ENCODE measurements at regions not wholly inside any gene's neighbourhood (a gene's known extent, or its start where the extent isn't known, plus 50 kb on each side); places are given as distances from the start of the nearest gene placed in this dataset.

- WGBS (ENCODE audit: low lambda C conversion rate): 45% methylated on average over 6 of the region's 7 CpGs
- ChIA-PET CTCF (ENCODE audit: low intra/inter-chr PET ratio, low total read pairs) (no interaction called here), POLR2A (no interaction called here)
- H2AFZ ChIP-seq (ENCODE audit: low read length): no peak overlapping the region
- intact Hi-C loops (cut with micrococcal nuclease; ENCODE audit: unreplicated experiment): no loop called here
- no peaks in the 10 kb centered on the region for H3K9me3 ChIP-seq (ENCODE audit: low read length)
- no peaks in the 10 kb centered on the region for H3K4me1 ChIP-seq (ENCODE audit: insufficient read depth, low read length)
- no peak overlapping the region for H3K9ac ChIP-seq (ENCODE audit: insufficient read depth, low read depth, low read length)
- H3K27me3 ChIP-seq (ENCODE audit: control insufficient read depth in 1 of 2, insufficient read depth in 2 of 2, low read length in 2 of 2): no peaks in the 10 kb centered on the region; a peak in 1 of 5 replicates
- no peak overlapping the region for H3K4me2 ChIP-seq (ENCODE audit: low read depth, low read length)
- TF ChIP-seq ZNF12 (CRISPR knock-in tag; IDR thresholded peaks at IDR 0.05) (0 out of 2 replicates have a peak, but pooled peaks have one; percentile 24), RXRA (CRISPR knock-in tag; IDR thresholded peaks at IDR 0.05) (0 out of 2 replicates have a peak, but pooled peaks have one; percentile 26), SATB2 (CRISPR knock-in tag; IDR thresholded peaks at IDR 0.05) (no peak), ZSCAN12 (CRISPR knock-in tag; IDR thresholded peaks at IDR 0.05) (no peak), ZNF382 (CRISPR knock-in tag; IDR thresholded peaks at IDR 0.05; ENCODE audit: borderline replicate concordance) (no peak), NR2F6 (IDR thresholded peaks at IDR 0.05) (0 out of 2 replicates have a peak, but pooled peaks have one; percentile 11), NR2F6 (CRISPR knock-in tag; IDR thresholded peaks at IDR 0.05) (no peak), SALL1 (CRISPR knock-in tag; IDR thresholded peaks at IDR 0.05) (0 out of 2 replicates have a peak, but pooled peaks have one; percentile 13), RARA (CRISPR knock-in tag; IDR thresholded peaks at IDR 0.05) (0 out of 2 replicates have a peak, but pooled peaks have one; percentile 30), FOSL2 (CRISPR knock-in tag; IDR thresholded peaks at IDR 0.05) (0 out of 2 replicates have a peak, but pooled peaks have one; percentile 11), NR2F1 (CRISPR knock-in tag; IDR thresholded peaks at IDR 0.05) (peak in 1 of 2 experiments; percentile 63; a peak in 2 of 4 replicates)
- H3K79me2 ChIP-seq (ENCODE audit: insufficient read depth, low read length): no peaks in the 10 kb centered on the region
- H4K20me1 ChIP-seq (ENCODE audit: insufficient read depth, low read length): no peaks in the 10 kb centered on the region
- H3K27ac ChIP-seq (ENCODE audit: extremely low read length, insufficient read depth, low read length): no peak overlapping the region
- in situ Hi-C loops (cut with HindIII; ENCODE audit: extremely low pct_ligation_motif_present, low pct_unique_long_range_greater_than_20kb): no loop called here
- DNase-seq (ENCODE audit: low spot score): peak; percentile 31
- no peak overlapping the region for H3K4me3 ChIP-seq (replicated peaks in 1 of 3; ENCODE audit: insufficient read depth in 1 of 3, low read depth in 2 of 3, low read length in 3 of 3)
- ATAC-seq: peak; percentile 63
- FAIRE-seq: no peak
- BruUV-seq (replicated peaks): no TSS peak
- H3K36me3 ChIP-seq (replicated peaks in 1 of 2; ENCODE audit: control insufficient read depth in 1 of 2, insufficient read depth in 2 of 2, low read length in 2 of 2): no peaks in the 10 kb centered on the region
Observed at GRCh38 chr6:15063253-15063853, 182.5 kb upstream of the JARID2 start.

All from HepG2 (cell line).